ENCODE measurements at regions not wholly inside any gene's neighbourhood (a gene's known extent, or its start where the extent isn't known, plus 50 kb on each side); places are given as distances from the start of the nearest gene placed in this dataset.

GRCh38 chr2:65744477-65745200 lies 312.2 kb upstream of the SPRED2 start:
- intact Hi-C loops (cut with micrococcal nuclease) = no loop called here
- WGBS, 2 experiments (ENCODE audit: extremely low coverage in 2 of 2, insufficient read length in 1 of 2) = no CpG with 5 or more reads among the region's 6 CpGs
- no peak overlapping the region for H3K23ac ChIP-seq (ENCODE audit: low read depth, low read length)

More at GRCh38 chr2:65744477-65745200, 312.2 kb upstream of the SPRED2 start:
- Histone ChIP-seq H2AK5ac (ENCODE audit: low read depth, low read length) (no peak overlapping the region), H3K9me1 (ENCODE audit: insufficient read depth, low read length) (no peaks in the 10 kb centered on the region), H2BK20ac (ENCODE audit: low read depth, low read length) (no peak overlapping the region), H3K27ac (ENCODE audit: insufficient read depth, low read length) (no peak overlapping the region), H3K27me3 (ENCODE audit: control insufficient read depth, insufficient read depth, low read length) (peaks cover 7% of the 10 kb centered on the region), H3K4ac (ENCODE audit: low read depth, low read length) (no peak overlapping the region), H3K9ac (ENCODE audit: low read depth, low read length) (no peak overlapping the region), H3K18ac (ENCODE audit: low read depth, low read length) (no peak overlapping the region), H2BK5ac (ENCODE audit: low read depth, low read length, poor library complexity, severe bottlenecking) (no peak overlapping the region), H3K14ac (replicated peaks; ENCODE audit: low read depth, low read length) (no peak overlapping the region), H3K4me1 (ENCODE audit: control insufficient read depth, insufficient read depth, low read length) (no peaks in the 10 kb centered on the region), H3K4me3 (ENCODE audit: insufficient read depth, low read depth, low read length) (no peak overlapping the region), H2AK9ac (replicated peaks; ENCODE audit: low read depth, low read length, poor library complexity) (no peak overlapping the region), H3K9me3 (ENCODE audit: control insufficient read depth, insufficient read depth, low read length) (no peaks in the 10 kb centered on the region), H3K56ac (ENCODE audit: extremely low read depth, insufficient read depth, low read length) (no peak overlapping the region), H3K4me2 (ENCODE audit: low read depth, low read length) (no peak overlapping the region), H3K36me3 (ENCODE audit: control insufficient read depth, insufficient read depth, low read length) (no peaks in the 10 kb centered on the region), H4K20me1 (ENCODE audit: insufficient read depth, low read length) (no peaks in the 10 kb centered on the region), H2BK15ac (ENCODE audit: low read depth, low read length) (no peak overlapping the region), H2AFZ (replicated peaks; ENCODE audit: low read length, poor library complexity) (no peak overlapping the region), H3K79me1 (ENCODE audit: low read depth in 1 of 2, low read length in 2 of 2) (no peaks in the 10 kb centered on the region), H4K8ac (ENCODE audit: low read depth in 2 of 2, low read length in 2 of 2) (no peak overlapping the region), H2BK120ac (ENCODE audit: low read depth, low read length) (no peak overlapping the region), H4K5ac (ENCODE audit: low read depth, low read length) (no peak overlapping the region), H4K91ac (ENCODE audit: insufficient read depth, low read depth, low read length) (no peak overlapping the region)
- in situ Hi-C loops (cut with MboI; ENCODE audit: low sequenced_read_pairs) (no loop called here), dilution Hi-C loops (cut with HindIII; ENCODE audit: low sequenced_read_pairs, unreplicated experiment) (no loop called here)
- CTCF ChIA-PET = no interaction called here
- ATAC-seq (ENCODE audit: low read depth) (no peak), DNase-seq (no peak)
- BruUV-seq (replicated peaks) = no TSS peak
- no peak for TF ChIP-seq RFX5 (IDR thresholded peaks at IDR 0.05; ENCODE audit: low read depth, low read length)
- POLR2A ChIA-PET (ENCODE audit: unreplicated experiment) = no interaction called here

Data from IMR-90 (cell line).